ENCODE measurements at regions not wholly inside any gene's neighbourhood (a gene's known extent, or its start where the extent isn't known, plus 50 kb on each side); places are given as distances from the start of the nearest gene placed in this dataset.

- TF ChIP-seq ZFX (IDR thresholded peaks at IDR 0.05; ENCODE audit: borderline replicate concordance) (no peak), CTCF (IDR thresholded peaks at IDR 0.05) (no peak)
- no peak overlapping the region for H3K27ac ChIP-seq
Measured at GRCh38 chrX:145735036-145735435, 82.6 kb upstream of the SLITRK2 start.

GRCh38 chrX:145751943-145752342 is 65.7 kb upstream of the SLITRK2 start:
- no peak overlapping the region for H3K27ac ChIP-seq
- TF ChIP-seq ZFX (IDR thresholded peaks at IDR 0.05; ENCODE audit: borderline replicate concordance), result no peak
- TF ChIP-seq CTCF (IDR thresholded peaks at IDR 0.05), result no peak
